Activated naive CD8-positive, alpha-beta T cell treated with anti-CD3 and anti-CD28 coated beads, Interleukin-2, amount 10 ng/mL, durations not matched to agents 7 days and 5 days (primary cell): ENCODE measurements at regions not wholly inside any gene's neighbourhood (a gene's known extent, or its start where the extent isn't known, plus 50 kb on each side); places are given as distances from the start of the nearest gene placed in this dataset.

Source experiments
- ATAC-seq: fragments of 150-1000 bp; cut with Tn5 transposase; one replicate; pipeline ENCODE4 v1.10.0; 2021; ENCODE audit warnings: low read depth, moderate library complexity
- POLR2A ChIA-PET: fragments of 350-600 bp; sonication (Branson Sonifier 250); formaldehyde crosslinking; loops from one replicate; lab custom pipeline; 2021; ENCODE audit warnings: antibody characterized with exemption; lab: Charles Lee
- DNase-seq: peaks from one replicate; pipeline ENCODE4 v3.0.0; 2021
- H3K27ac Mint-ChIP-seq: one replicate; pipeline ENCODE4 v1.8.0; 2022; ENCODE audit warnings: mild to moderate bottlenecking, mixed read lengths
- H3K27me3 Mint-ChIP-seq: one replicate; pipeline ENCODE4 v1.8.0; 2022; ENCODE audit warnings: mild to moderate bottlenecking, moderate library complexity, mixed read lengths
- H3K36me3 Mint-ChIP-seq: one replicate; pipeline ENCODE4 v1.8.0; 2021; ENCODE audit warnings: mild to moderate bottlenecking, mixed read lengths
- H3K4me1 Mint-ChIP-seq: one replicate; pipeline ENCODE4 v1.8.0; 2021; ENCODE audit warnings: mixed read lengths
- H3K4me3 Mint-ChIP-seq: one replicate; pipeline ENCODE4 v1.8.0; 2022; ENCODE audit warnings: mild to moderate bottlenecking, moderate library complexity, mixed read lengths
- H3K9me3 Mint-ChIP-seq: one replicate; pipeline ENCODE4 v1.8.0; 2021; ENCODE audit warnings: mixed read lengths

GRCh38 chr4:31341601-31342359 lies 621.6 kb downstream of the PCDH7 start:
- Mint-ChIP-seq H3K36me3 (no peaks in the 10 kb centered on the region), H3K27me3 (no peaks in the 10 kb centered on the region), H3K9me3 (peaks cover 3% of the 10 kb centered on the region), H3K4me1 (no peaks in the 10 kb centered on the region), H3K27ac (no peak overlapping the region), H3K4me3 (no peak overlapping the region)
- DNase-seq (no peak), ATAC-seq (no peak)
- POLR2A ChIA-PET: no interaction called here

GRCh38 chr4:31343061-31343460 lies 622.9 kb downstream of the PCDH7 start:
- POLR2A ChIA-PET: no interaction called here
- no peak for DNase-seq
- H3K27me3 Mint-ChIP-seq: no peaks in the 10 kb centered on the region
- H3K4me3 Mint-ChIP-seq: no peak overlapping the region
- H3K9me3 Mint-ChIP-seq: peaks cover 3% of the 10 kb centered on the region
- H3K36me3 Mint-ChIP-seq: no peaks in the 10 kb centered on the region
- H3K4me1 Mint-ChIP-seq: no peaks in the 10 kb centered on the region
- no peak for ATAC-seq
- no peak overlapping the region for H3K27ac Mint-ChIP-seq

GRCh38 chr4:31349907-31350306 lies 629.7 kb downstream of the PCDH7 start:
- ATAC-seq: no peak
- H3K36me3 Mint-ChIP-seq: no peaks in the 10 kb centered on the region
- no peaks in the 10 kb centered on the region for H3K9me3 Mint-ChIP-seq
- no peaks in the 10 kb centered on the region for H3K27me3 Mint-ChIP-seq
- POLR2A ChIA-PET: no interaction called here
- DNase-seq: no peak
- H3K4me1 Mint-ChIP-seq: no peaks in the 10 kb centered on the region
- H3K4me3 Mint-ChIP-seq: no peak overlapping the region
- no peak overlapping the region for H3K27ac Mint-ChIP-seq

- no peaks in the 10 kb centered on the region for H3K4me1 Mint-ChIP-seq
- ATAC-seq: no peak
- H3K36me3 Mint-ChIP-seq: no peaks in the 10 kb centered on the region
Measured at GRCh38 chr4:31351695-31352094, 631.5 kb downstream of the PCDH7 start.

GRCh38 chr4:31356839-31357238 lies 636.7 kb downstream of the PCDH7 start:
- POLR2A ChIA-PET: no interaction called here
- no peak for ATAC-seq
- Mint-ChIP-seq H3K27me3 (no peaks in the 10 kb centered on the region), H3K36me3 (no peaks in the 10 kb centered on the region), H3K27ac (no peak overlapping the region), H3K4me1 (no peaks in the 10 kb centered on the region), H3K4me3 (no peak overlapping the region), H3K9me3 (no peaks in the 10 kb centered on the region)
- no peak for DNase-seq

More at GRCh38 chr4:31351695-31352094, 631.5 kb downstream of the PCDH7 start:
- DNase-seq: no peak
- H3K27ac Mint-ChIP-seq: no peak overlapping the region
- H3K27me3 Mint-ChIP-seq: no peaks in the 10 kb centered on the region
- POLR2A ChIA-PET: no interaction called here
- H3K4me3 Mint-ChIP-seq: no peak overlapping the region
- H3K9me3 Mint-ChIP-seq: no peaks in the 10 kb centered on the region

GRCh38 chr4:31360786-31361185 lies 640.6 kb downstream of the PCDH7 start:
- DNase-seq (no peak), ATAC-seq (no peak)
- no peak overlapping the region for H3K4me3 Mint-ChIP-seq
- H3K27ac Mint-ChIP-seq: no peak overlapping the region
- H3K27me3 Mint-ChIP-seq: no peaks in the 10 kb centered on the region
- POLR2A ChIA-PET: no interaction called here
- no peaks in the 10 kb centered on the region for H3K4me1 Mint-ChIP-seq
- no peaks in the 10 kb centered on the region for H3K36me3 Mint-ChIP-seq
- H3K9me3 Mint-ChIP-seq: peaks cover 4% of the 10 kb centered on the region

GRCh38 chr4:31362756-31363155 lies 642.6 kb downstream of the PCDH7 start:
- Mint-ChIP-seq H3K4me1 (no peaks in the 10 kb centered on the region), H3K4me3 (no peak overlapping the region), H3K36me3 (no peaks in the 10 kb centered on the region), H3K27ac (no peak overlapping the region), H3K9me3 (peaks cover 4% of the 10 kb centered on the region), H3K27me3 (no peaks in the 10 kb centered on the region)
- POLR2A ChIA-PET: no interaction called here
- no peak for DNase-seq
- ATAC-seq: no peak

- Mint-ChIP-seq H3K4me1 (no peaks in the 10 kb centered on the region), H3K36me3 (no peaks in the 10 kb centered on the region), H3K27me3 (no peaks in the 10 kb centered on the region), H3K27ac (no peak overlapping the region), H3K9me3 (peaks cover 4% of the 10 kb centered on the region), H3K4me3 (no peak overlapping the region)
- no peak for DNase-seq
- POLR2A ChIA-PET: no interaction called here
- no peak for ATAC-seq
Measured at GRCh38 chr4:31365006-31365690, 645.0 kb downstream of the PCDH7 start.

- Mint-ChIP-seq H3K4me1 (no peaks in the 10 kb centered on the region), H3K9me3 (peaks cover 4% of the 10 kb centered on the region), H3K27ac (no peak overlapping the region), H3K36me3 (no peaks in the 10 kb centered on the region), H3K4me3 (no peak overlapping the region), H3K27me3 (no peaks in the 10 kb centered on the region)
- DNase-seq: no peak
- POLR2A ChIA-PET: no interaction called here
- ATAC-seq: no peak
Measured at GRCh38 chr4:31366041-31366440, 645.9 kb downstream of the PCDH7 start.

- no peaks in the 10 kb centered on the region for H3K27me3 Mint-ChIP-seq
- DNase-seq (no peak), ATAC-seq (no peak)
- H3K4me3 Mint-ChIP-seq: no peak overlapping the region
- no peak overlapping the region for H3K27ac Mint-ChIP-seq
- POLR2A ChIA-PET: no interaction called here
- no peaks in the 10 kb centered on the region for H3K36me3 Mint-ChIP-seq
- no peaks in the 10 kb centered on the region for H3K9me3 Mint-ChIP-seq
- no peaks in the 10 kb centered on the region for H3K4me1 Mint-ChIP-seq
Measured at GRCh38 chr4:31370866-31371465, 650.8 kb downstream of the PCDH7 start.

- ATAC-seq: no peak
- POLR2A ChIA-PET: no interaction called here
- H3K4me3 Mint-ChIP-seq: no peak overlapping the region
Measured at GRCh38 chr4:31374256-31374960, 654.2 kb downstream of the PCDH7 start.

GRCh38 chr4:31375936-31376335 lies 655.8 kb downstream of the PCDH7 start:
- POLR2A ChIA-PET: no interaction called here
- Mint-ChIP-seq H3K36me3 (no peaks in the 10 kb centered on the region), H3K9me3 (no peaks in the 10 kb centered on the region), H3K27ac (no peak overlapping the region), H3K4me1 (no peaks in the 10 kb centered on the region), H3K27me3 (no peaks in the 10 kb centered on the region), H3K4me3 (no peak overlapping the region)
- DNase-seq (no peak), ATAC-seq (no peak)

More at GRCh38 chr4:31374256-31374960, 654.2 kb downstream of the PCDH7 start:
- no peaks in the 10 kb centered on the region for H3K9me3 Mint-ChIP-seq
- DNase-seq: no peak
- no peaks in the 10 kb centered on the region for H3K36me3 Mint-ChIP-seq
- H3K4me1 Mint-ChIP-seq: no peaks in the 10 kb centered on the region
- no peak overlapping the region for H3K27ac Mint-ChIP-seq
- no peaks in the 10 kb centered on the region for H3K27me3 Mint-ChIP-seq

- POLR2A ChIA-PET: no interaction called here
- ATAC-seq (no peak), DNase-seq (no peak)
- Mint-ChIP-seq H3K4me3 (no peak overlapping the region), H3K27ac (no peak overlapping the region), H3K4me1 (no peaks in the 10 kb centered on the region), H3K36me3 (no peaks in the 10 kb centered on the region), H3K27me3 (no peaks in the 10 kb centered on the region), H3K9me3 (no peaks in the 10 kb centered on the region)
Measured at GRCh38 chr4:31379364-31379763, 659.2 kb downstream of the PCDH7 start.
